ENCODE measurements at regions not wholly inside any gene's neighbourhood (a gene's known extent, or its start where the extent isn't known, plus 50 kb on each side); places are given as distances from the start of the nearest gene placed in this dataset.

DNA sequence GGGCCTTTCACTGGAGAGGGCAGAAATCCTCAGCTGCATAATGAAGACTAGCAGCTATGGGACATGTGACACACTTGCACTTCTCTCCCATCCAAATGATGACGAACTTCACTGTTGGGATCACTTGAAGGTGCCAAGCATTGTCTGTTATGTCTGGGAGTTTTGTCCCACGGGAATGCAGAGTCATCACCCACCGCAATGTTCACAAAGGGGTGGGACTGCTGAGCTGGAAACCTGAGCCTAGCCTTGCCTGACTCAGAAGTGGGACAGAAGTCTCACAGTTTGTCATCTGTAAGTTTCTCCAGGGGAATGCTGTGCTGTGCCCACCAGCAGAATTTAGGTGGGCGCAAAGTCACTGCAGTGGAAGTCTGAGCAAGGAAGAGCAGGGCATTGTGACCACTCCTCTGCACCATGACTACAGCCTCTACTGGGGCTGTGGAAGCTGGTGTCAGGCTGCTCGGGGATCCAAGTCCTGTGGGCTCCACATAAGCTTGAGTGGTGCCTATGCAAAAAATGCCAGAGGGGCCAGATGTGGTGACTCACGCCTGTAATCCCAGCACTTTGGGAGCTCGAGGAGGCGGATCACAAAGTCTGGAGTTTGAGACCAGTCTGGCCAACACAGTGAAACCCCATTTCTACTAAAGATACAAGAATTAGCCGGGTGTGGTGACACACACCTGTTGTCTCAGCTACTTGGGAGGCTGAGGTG, 472.0 kb upstream of the CNTNAP2 start:
- DNase-seq, result no peak

DNA sequence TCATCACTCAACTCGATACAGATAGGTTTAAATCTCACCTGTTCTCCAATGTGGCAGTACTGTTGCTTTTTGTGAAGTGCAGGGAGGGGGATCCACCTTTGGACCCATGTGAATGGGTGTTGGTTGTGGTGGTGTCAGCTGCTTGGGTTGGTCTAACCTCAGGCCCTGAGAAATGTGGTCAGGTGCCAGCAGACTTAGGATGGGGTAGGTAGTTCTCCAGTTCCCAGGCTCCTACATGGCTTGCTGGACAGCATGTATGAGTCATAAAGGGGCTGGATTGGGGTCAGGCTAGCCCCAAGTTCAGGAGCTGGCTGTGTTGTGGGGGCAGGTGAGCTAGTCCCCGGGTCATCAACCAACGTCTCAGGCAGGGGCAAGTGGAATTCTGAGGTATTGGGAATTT, 472.6 kb upstream of the CNTNAP2 start:
- DNase-seq, result no peak

DNA sequence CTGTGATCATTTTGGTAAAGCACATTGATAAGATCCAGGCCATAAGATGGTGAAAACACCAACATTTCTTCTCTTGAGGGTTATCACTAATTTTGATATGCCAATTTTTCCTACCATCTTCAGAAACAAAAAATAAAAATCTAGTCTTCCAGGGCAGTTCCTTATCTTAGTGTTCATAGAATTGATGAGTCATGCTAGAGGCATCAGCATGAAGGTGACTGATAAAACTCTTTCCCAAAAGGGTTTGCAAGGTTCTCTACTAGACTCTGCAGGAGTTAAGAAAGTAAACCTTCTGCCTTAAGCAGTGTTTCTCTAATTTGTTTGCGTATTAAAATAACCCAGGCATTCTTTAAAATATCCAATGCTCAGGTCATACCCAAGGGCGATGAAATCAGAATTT, 483.1 kb upstream of the CNTNAP2 start:
- DNase-seq, result no peak

DNA sequence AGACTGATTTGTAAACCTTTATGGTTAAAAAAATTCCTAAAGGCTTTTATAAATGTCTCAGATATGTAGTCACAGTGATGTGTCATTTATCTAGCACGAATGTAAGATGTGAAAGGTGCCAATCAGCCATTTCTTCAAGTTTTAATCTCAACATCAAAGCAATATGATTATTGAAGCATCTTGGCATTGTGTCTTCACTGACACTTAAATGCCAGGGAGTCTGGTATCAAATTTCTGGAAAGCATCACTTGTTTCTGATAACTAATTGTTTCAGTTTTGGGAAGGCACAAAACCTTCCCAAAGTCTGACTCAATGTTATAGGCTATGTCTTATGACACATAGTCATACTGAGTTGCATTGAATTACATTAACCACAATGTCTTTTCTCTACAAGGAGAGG, 492.0 kb upstream of the CNTNAP2 start:
- DNase-seq, result no peak

DNA sequence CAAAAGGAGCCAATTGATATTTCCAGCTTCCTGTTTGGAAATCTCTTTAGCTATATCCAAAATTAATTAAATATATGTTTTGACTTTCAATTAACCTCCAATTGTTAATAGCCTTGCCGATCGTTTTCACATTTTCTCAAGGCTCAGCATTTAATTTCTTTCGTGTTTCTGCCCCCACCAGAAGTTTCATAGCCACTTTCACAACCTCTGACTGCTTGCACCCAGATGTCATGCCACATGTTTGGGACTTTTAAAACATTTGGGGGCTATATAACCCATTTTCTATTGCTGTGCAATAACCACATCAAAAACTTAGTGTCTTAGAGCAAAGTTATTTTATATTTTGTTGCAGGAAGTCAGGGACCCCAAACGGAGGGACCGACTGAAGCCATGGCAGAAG, 510.6 kb upstream of the CNTNAP2 start:
- no peak for DNase-seq

DNA sequence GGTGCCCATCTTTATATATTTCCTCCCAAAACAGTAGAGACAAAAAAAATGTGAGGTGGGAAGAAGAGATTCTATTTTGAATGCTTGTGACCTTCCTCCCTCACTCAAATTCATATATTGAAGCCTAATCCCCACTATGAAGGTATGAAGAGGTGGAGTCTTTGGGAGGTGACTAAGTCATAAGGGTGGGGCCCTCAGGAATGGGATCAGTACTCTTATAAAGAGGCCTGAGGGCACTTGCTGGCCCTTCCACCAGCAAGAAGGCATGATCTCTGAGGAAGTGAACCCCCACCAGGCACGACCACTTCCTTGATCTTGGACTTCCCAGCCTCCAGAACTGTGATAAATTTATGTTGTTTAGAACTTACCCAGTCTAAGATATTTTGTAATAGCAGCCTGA, 517.2 kb upstream of the CNTNAP2 start:
- no peak for DNase-seq

DNA sequence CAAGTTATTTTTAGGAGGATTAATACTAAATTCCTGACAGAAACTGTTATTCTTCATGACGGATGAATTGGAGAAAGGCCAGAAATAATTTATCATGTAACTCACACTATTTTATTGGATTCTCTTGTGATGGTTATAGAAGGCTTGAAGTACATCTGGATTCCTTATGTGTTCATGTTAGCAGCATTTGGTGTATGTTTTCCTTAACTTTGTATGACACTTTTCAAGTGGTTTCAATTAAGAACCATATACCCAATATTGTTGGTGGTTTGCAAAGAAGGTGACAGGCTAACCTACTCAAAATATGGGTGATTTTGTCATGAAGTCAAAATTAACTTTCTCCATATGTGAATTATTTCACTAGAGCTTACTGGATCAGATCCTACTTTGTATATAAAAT, 532.2 kb upstream of the CNTNAP2 start:
- DNase-seq, result no peak

DNA sequence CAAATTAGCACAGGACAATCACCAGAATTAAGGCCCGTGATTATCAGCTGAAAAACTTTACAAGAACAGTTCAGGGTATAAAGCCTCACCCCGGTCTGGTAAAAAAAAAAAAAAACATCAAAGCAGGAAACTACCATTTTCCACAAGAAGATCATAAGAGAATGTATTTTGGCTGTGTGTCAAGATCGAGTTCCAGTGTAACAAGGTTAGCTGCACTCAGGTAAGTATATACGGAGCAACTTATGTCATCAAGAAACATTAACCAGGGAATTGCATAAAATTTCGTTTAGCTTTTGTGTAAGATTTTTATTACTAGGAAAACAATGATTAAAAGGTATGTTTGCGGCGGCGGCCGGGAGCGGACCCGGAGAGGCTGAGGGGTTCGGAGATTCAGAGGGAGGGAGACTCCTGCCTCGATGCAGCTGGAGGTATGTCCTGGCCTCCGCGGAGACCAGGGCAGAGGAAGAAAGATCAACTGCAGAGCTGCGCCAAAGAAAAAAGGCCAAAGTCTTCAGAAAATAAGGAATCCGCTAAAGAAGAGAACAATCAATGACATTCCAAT, 533.8 kb upstream of the CNTNAP2 start:
- no peak for DNase-seq

DNA sequence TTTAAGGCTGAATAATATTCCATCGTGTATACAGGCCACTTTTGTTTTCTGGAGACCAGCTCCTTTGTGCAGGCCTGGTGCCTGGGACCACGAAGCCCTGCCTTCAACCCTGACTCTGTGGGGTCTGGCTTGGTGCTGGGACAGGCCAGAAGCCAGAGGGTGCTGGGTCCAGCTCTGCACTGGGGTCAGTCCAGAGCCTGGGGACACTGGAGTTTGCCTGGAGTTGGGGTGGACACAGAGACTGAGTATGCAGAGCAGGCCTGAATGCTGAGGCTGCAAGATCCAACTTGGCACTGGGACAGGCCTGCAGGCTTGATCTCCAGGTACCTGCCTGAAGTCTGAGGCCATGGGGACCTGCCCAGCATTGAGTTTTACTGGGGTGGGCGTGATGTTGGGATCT, 558.8 kb upstream of the CNTNAP2 start:
- DNase-seq, result no peak

DNA sequence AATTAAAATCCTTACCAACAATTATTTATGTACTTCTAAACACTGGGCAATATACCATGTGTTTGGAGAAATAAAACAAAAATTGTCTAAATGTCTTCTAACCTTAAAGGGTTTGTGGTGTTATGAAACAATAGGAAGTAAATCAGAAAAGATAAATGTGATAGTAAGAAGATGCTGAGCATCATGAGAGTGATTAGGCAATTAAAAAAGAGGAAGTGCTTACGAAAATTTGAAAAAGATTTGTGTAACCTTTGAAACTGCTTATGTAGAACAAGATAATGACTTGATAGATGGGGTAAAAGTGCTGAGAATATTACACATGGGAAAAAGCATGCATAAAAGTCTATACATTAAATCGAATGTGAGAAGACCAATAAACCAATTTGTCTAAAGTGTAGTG, 573.4 kb upstream of the CNTNAP2 start:
- DNase-seq, result no peak

DNA sequence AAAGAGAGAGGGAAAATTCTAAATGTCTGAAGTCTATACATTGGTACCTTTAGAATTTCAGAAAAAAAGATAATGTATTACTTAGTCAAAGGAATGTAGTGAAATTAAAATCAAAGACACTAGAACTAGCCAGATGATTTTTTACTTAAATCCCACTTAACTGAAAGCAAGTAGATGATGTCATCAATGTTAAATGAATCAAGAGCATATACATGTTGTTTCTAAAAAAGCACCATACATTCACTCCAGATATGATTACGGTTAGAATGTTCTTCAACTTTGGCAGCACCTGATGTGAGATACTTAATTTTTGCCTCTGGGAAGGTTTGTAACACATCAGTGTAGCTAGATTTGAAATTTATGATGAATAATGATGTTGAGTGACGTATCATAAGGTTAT, 576.7 kb upstream of the CNTNAP2 start:
- no peak for DNase-seq

DNA sequence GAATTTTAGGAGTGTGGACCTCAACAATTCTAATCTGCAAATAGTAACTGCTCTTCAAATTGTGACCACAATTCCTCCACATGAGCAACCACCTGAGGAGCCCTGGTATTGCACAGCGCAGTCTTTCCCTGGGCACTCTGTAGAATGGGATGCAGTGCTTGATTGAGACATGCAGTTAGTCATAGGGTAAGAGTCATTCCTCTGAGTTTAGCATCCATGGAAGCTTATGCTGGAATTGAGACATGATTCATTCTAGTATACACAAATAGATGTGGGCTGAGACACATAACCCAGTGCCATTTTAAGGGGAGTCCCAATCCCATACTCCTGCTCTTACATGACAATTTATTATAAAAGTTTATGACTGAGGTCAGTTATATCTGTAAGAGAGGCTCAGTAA, 582.3 kb upstream of the CNTNAP2 start:
- DNase-seq, result no peak

DNA sequence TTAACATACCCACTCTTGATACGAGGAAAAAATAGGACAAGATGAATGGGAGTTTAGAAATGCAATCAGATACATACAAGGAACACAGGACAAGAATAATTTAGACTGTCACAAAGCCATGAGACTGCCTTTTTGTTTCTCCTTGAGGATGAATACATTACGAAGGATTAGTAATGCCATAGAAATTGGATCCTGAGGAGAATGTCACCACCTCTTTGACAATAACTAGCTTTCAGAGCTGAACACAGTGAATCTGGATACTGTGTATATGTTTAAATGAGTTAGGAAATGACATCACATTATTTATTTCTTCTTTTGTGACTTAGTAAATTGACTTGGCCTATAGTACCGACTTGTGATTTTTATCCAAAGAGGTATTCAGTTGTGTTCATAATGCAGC, 596.3 kb upstream of the CNTNAP2 start:
- no peak for DNase-seq

DNA sequence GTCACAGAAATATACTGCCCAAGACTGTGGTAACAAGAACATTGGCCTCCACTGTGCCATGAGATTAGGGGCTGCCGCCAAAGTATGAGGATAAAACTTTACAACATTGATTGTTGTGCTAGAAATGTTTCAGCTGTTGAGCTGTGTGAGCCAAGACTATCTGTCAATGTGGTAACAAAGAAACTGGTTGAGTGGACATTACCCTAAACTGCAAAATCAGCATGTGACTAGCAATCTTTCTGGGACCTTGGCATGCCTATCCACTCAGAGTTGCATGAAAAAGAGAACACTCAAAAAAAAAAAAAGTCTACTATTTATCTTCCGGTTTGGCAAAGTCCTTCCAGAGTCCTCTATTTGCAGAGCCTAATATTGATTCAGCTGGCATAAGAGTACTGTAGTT, 605.6 kb upstream of the CNTNAP2 start:
- no peak for DNase-seq

DNA sequence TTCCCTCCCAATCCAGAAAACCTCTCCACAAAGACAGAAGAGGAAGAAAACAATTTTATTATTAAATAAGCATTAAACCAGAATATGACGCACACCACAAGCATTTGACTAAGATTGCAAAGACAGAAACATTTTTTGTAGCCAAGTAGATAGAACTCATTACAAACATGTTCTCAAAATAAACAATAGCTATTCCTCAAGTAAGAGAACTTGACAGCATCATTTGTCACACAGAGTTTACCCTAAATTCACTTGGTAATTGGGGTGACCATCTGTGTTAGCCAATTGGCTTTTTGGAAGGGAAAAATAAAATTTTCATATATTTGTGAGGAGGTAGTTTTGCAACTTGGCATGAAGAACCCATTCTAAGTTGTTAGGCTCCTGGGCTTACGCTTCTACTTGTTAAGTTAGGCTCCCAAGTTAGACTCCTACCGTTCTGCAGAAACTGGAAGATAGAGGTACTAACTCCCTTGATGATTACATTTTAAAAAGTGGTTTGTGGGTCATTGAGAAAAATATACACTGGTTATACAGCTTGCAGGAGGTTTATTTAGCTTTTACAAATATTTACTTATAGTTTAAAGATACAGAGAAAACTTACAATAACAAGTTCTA, 618.6 kb upstream of the CNTNAP2 start:
- DNase-seq, result no peak

DNA sequence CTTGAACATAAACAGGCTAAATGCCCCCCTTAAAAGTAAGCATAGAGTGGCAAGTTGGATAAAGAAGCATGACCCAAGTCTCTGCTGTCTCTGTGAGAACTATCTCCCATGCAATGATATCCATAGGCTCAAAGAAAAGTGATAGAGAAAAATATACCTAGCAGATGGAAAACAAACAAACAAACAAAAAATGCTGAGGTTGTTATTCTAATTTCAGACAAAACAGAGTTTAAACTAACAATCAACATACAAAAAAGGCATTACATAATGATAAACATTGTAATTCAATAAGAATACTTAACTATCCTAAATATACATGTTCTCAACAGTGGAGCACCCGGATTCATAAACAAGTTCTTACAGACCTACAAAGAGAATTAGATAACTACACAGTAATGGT, 626.2 kb upstream of the CNTNAP2 start:
- DNase-seq, result no peak

DNA sequence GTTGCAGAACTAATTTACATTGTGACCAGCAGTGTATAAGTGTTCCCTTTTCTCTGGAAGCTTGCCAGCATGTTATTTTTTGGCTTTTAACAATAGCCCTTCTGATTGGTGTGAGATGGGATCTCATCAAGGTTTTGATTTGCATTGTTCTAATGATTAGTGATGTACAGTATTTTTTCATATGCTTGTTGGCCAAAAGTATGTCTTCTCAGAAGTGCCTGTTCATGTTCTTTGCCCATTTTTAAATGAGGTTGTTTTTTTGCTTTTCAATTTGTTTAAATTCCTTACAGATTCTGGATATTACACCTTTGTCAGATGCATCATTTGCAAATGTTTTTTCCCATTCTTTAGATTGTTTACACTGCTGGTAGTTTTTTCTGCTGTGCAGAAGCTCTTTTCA, 627.0 kb upstream of the CNTNAP2 start:
- no peak for DNase-seq

DNA sequence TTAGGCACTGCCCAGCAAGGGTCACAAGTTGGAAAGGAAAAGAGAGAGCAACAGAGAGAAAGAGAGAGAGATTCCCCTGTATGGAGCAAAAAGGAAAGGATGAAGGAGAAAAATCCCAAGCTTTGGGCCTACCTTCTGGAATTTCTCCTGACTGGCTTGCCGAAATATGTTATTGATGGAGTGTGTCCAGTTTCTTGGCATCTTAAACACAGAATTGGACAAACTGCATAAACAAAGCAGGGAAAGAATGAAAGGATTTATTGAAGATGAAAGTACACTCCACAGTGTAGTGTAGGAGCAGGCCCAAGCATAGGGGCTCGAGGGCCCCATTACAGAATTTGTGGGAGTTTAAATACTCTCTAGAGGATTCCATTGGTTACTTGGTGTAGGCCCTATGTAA, 627.8 kb upstream of the CNTNAP2 start:
- DNase-seq, result no peak

DNA sequence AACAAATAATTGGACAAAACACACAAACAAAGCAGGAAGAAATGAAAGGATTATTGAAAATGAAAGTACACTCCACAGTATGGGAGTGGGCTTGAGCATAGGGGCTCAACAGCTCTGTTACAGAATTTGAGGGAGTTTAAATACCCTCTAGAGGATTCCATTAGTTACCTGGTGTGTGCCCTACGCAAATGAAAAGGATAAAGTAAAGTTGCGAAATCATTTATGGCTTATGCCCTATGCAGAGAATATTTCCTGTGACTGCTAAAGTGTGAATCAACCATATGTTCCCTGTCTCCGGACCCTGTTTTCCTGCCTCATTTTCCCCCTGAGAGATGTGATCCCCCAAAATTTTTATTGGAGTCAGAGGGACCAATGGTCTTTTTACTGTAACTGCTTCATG, 634.6 kb upstream of the CNTNAP2 start:
- no peak for DNase-seq

DNA sequence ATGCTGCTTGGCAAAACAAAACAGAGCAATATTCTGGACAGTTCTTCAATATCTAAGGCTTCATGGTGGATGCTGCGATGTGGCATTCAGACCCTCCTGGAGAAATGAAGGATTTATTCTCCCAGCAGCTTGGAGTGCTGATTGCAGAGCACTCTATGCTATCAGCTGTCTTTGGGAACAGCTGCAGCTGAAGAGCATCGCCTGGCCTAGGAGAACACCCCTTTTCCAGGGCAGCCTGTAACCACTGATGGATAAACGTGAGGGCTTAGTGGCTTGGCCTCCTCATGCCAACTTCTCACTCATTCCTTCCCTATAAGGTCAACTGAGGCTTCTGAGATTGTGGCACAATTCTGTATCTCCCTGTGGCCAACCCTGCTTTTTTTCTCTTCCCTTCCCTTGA, 638.1 kb upstream of the CNTNAP2 start:
- DNase-seq, result no peak

DNA sequence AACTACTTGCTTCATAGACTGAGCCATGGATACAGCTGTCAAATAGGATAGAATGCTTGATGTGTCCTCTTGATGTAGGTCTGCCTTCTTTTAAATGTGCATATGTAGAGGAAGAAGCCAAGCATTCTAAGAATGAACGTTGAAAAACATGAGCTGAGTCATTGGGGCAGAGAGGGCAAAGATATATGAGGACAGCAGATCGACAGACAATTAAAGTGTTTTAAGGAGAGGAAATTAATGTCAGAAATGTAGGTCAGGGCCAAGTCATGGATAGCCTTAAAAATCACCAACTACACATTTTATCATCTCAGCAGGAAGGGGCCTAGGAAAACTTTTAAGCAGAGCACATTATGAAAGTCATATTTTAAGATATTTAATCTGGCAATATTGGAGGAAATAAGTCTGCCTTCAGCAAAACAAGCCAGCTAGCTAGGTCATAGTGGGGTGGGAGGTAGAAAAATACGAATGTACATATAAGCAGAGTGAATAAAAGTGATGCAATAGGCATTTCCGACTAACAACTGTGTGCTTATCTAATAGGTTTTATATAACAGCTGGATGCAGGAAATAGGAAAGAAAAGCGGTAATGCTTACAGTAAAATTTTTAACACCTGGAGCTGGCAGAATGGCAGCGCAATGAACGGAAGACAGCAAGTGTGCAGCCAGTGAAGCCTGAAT, 638.3 kb upstream of the TPK1 start:
- DNase-seq, result no peak

DNA sequence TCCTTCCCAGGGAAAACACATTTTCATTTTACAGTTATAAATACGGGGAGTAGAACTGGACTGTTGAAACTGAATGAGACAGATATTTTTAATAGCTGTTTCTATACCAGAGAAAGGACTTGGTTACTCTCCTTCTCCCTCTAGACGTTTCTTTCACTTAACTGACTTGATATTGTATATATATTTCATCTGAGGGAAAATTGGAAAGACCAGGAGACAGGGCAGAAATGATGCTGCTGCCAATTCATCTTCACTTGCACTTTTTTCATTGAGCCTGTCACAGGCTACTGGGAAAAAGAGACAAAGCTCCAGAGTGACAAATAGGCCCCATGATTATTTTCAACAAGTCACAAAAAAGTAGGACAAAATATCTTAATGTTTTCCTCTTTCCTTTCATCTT, 636.0 kb upstream of the TPK1 start:
- DNase-seq, result no peak

DNA sequence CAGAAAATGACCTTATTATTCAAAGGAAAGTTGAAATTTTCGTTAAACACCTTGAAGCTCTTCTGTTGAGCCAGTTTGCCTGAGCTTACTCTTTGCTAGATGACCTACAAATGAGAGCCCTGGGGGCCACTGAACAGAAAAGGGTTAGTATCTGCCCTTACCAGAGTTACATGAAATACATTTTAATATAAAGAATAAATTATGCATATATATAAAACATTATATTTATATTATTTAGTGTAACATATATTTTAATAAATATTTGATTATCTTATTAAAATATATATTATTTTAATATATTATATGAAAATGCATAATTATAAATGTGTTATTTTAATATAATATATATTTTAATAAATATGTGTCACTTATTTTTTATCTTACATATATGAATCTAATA, 628.4 kb upstream of the TPK1 start:
- DNase-seq, result no peak

DNA sequence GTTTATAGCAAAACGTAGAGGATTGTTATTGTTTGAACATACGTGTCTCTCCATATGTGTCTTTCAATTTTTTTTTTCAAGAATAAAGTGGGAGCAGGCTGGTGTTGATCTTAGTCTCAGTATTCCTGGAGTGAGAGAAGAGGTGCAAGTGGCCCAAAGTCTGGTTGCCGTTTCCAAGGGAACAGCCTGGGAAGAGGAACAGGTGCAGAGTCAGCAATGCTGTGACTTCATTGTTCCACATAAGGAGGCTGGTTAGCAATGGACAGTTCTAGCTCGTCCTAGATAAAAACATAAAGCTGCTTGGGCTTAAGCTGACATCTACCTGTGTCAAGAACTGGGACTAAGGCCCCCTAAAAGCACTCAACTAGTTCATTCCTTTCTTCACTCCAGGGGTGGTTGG, 626.6 kb upstream of the TPK1 start:
- DNase-seq, result no peak
